HCT116 (cell line): ENCODE measurements at regions not wholly inside any gene's neighbourhood (a gene's known extent, or its start where the extent isn't known, plus 50 kb on each side); places are given as distances from the start of the nearest gene placed in this dataset.

Source experiments
- CTCF ChIP-seq, 3 experiments: fragments of 200-600 bp in 1 of 3; sonication (generic) in 1 of 3; IDR thresholded peaks in 2 of 3; conservative IDR thresholded peaks in 1 of 3; 2 replicates each; pipeline ENCODE4 v1.5.1; 2012 to 2017; ENCODE audit warnings: low read depth in 2 of 3, low read length in 2 of 3, antibody characterized with exemption in 1 of 3, borderline replicate concordance in 1 of 3, control low read depth in 1 of 3, mild to moderate bottlenecking in 1 of 3, mixed read lengths in 1 of 3, mixed run types in 1 of 3, moderate library complexity in 1 of 3; ENCODE audit not compliant: insufficient read depth in 1 of 3
- EZH2 ChIP-seq: fragments of 200-600 bp; sonication (generic); IDR thresholded peaks from 2 replicates; pipeline ENCODE4 v1.6.1; 2017; ENCODE audit warnings: antibody characterized with exemption, mixed run types
- POLR2A ChIP-seq: IDR thresholded peaks from 2 replicates; pipeline ENCODE4 v1.7.0; 2011; ENCODE audit warnings: borderline replicate concordance; ENCODE audit not compliant: insufficient read depth, insufficient read length; ENCODE audit errors: extremely low read depth
- POLR2AphosphoS5 ChIP-seq: IDR thresholded peaks from 2 replicates; pipeline ENCODE4 v1.6.1; 2011; ENCODE audit warnings: mild to moderate bottlenecking, low read depth, low read length, moderate library complexity

GRCh38 chr5:5941486-5941885 lies 436.9 kb downstream of the MED10 start:
- TF ChIP-seq POLR2AphosphoS5 (no peak), EZH2 (no peak), CTCF (IDR thresholded peaks at IDR 0.05 in 2 of 3, conservative IDR thresholded peaks at IDR 0.05 in 1 of 3; ENCODE audit: borderline replicate concordance in 1 of 3, insufficient read depth in 1 of 3, low read depth in 2 of 3, low read length in 2 of 3) (no peak), POLR2A (no peak)
